ENCODE measurements at regions not wholly inside any gene's neighbourhood (a gene's known extent, or its start where the extent isn't known, plus 50 kb on each side); places are given as distances from the start of the nearest gene placed in this dataset.
A peak's percentile ranks its signal among the peaks of the same experiment; 100 is the strongest.
"Not testable (repeated sequence)": the region's sequence is repeated elsewhere in the genome, so short reads cannot be mapped to it uniquely, and the experiment has no call there.

- no peaks in the 10 kb centered on the region for H3K36me3 ChIP-seq (ENCODE audit: control insufficient read depth, insufficient read depth, low read length)
- no peak for DNase-seq
- H3K4me3 ChIP-seq (ENCODE audit: low read length): peak overlapping the region; percentile 30
- no peak overlapping the region for H3K27ac ChIP-seq (ENCODE audit: low read depth, low read length)
- H3K4me1 Mint-ChIP-seq: no peaks in the 10 kb centered on the region
- no peak overlapping the region for H3K4me3 Mint-ChIP-seq
- H3K4me1 ChIP-seq (ENCODE audit: control insufficient read depth, insufficient read depth, low read length): no peaks in the 10 kb centered on the region
- no CpG with 5 or more reads among the region's 1 CpG for WGBS, 2 experiments (ENCODE audit: insufficient coverage in 1 of 2, insufficient read length in 1 of 2)
- no peak overlapping the region for H3K27ac Mint-ChIP-seq
- peaks cover 53% of the 10 kb centered on the region for H3K9me3 Mint-ChIP-seq
- H3K27me3 Mint-ChIP-seq (ENCODE audit: insufficient read depth): no peaks in the 10 kb centered on the region
- H3K9me3 ChIP-seq (ENCODE audit: control insufficient read depth, low read length): peaks cover 48% of the 10 kb centered on the region
- H3K36me3 Mint-ChIP-seq (ENCODE audit: low read depth): peaks cover 8% of the 10 kb centered on the region
- H3K27me3 ChIP-seq (ENCODE audit: control insufficient read depth, insufficient read depth, low read length, poor library complexity, severe bottlenecking): no peaks in the 10 kb centered on the region
- H3K9ac ChIP-seq (ENCODE audit: extremely low read depth, low read length, poor library complexity, severe bottlenecking): no peak overlapping the region
- no peak for TF ChIP-seq CTCF (conservative IDR thresholded peaks at IDR 0.05)
These were observed 71.1 kb upstream of the RAP1B start for GRCh38 chr12:68539615-68539952.

- H3K27me3 Mint-ChIP-seq (ENCODE audit: insufficient read depth); H3K27me3 ChIP-seq (ENCODE audit: control insufficient read depth, insufficient read depth, low read length, poor library complexity, severe bottlenecking); H3K4me1 Mint-ChIP-seq; H3K27ac Mint-ChIP-seq; DNase-seq; H3K36me3 ChIP-seq (ENCODE audit: control insufficient read depth, insufficient read depth, low read length); H3K27ac ChIP-seq (ENCODE audit: low read depth, low read length); H3K36me3 Mint-ChIP-seq (ENCODE audit: low read depth); H3K4me3 Mint-ChIP-seq; H3K4me1 ChIP-seq (ENCODE audit: control insufficient read depth, insufficient read depth, low read length); H3K9ac ChIP-seq (ENCODE audit: extremely low read depth, low read length, poor library complexity, severe bottlenecking): not testable (repeated sequence)
- WGBS, 2 experiments (ENCODE audit: insufficient coverage in 1 of 2, insufficient read length in 1 of 2): 88 to 95% methylated on average over 4 to 5 of the region's 5 CpGs
- H3K4me3 ChIP-seq (ENCODE audit: low read length): peak overlapping the region; percentile 30
- peaks cover 50% of the 10 kb centered on the region for H3K9me3 ChIP-seq (ENCODE audit: control insufficient read depth, low read length)
- peaks cover 64% of the 10 kb centered on the region for H3K9me3 Mint-ChIP-seq
These were observed 69.9 kb upstream of the RAP1B start for GRCh38 chr12:68540768-68541167.

- not testable (repeated sequence) for DNase-seq; H3K36me3 Mint-ChIP-seq (ENCODE audit: low read depth)
- H3K9me3 Mint-ChIP-seq: peaks cover 62% of the 10 kb centered on the region
These were observed 63.4 kb upstream of the RAP1B start for GRCh38 chr12:68547318-68547717.

GRCh38 chr12:68552605-68553195 lies 58.0 kb upstream of the RAP1B start:
- 85 to 100% methylated on average over 1 to 2 of the region's 2 CpGs for WGBS, 2 experiments (ENCODE audit: insufficient coverage in 1 of 2, insufficient read length in 1 of 2)
- H3K4me1 Mint-ChIP-seq; H3K27me3 ChIP-seq (ENCODE audit: control insufficient read depth, insufficient read depth, low read length, poor library complexity, severe bottlenecking); H3K9me3 ChIP-seq (ENCODE audit: control insufficient read depth, low read length); H3K36me3 Mint-ChIP-seq (ENCODE audit: low read depth); H3K4me3 ChIP-seq (ENCODE audit: low read length); DNase-seq; H3K27ac ChIP-seq (ENCODE audit: low read depth, low read length); H3K4me3 Mint-ChIP-seq; H3K36me3 ChIP-seq (ENCODE audit: control insufficient read depth, insufficient read depth, low read length); H3K4me1 ChIP-seq (ENCODE audit: control insufficient read depth, insufficient read depth, low read length); H3K9ac ChIP-seq (ENCODE audit: extremely low read depth, low read length, poor library complexity, severe bottlenecking); H3K27ac Mint-ChIP-seq; H3K27me3 Mint-ChIP-seq (ENCODE audit: insufficient read depth): not testable (repeated sequence)
- H3K9me3 Mint-ChIP-seq: peaks cover 14% of the 10 kb centered on the region

More at GRCh38 chr12:68547318-68547717, 63.4 kb upstream of the RAP1B start:
- H3K27me3 ChIP-seq (ENCODE audit: control insufficient read depth, insufficient read depth, low read length, poor library complexity, severe bottlenecking); H3K27ac ChIP-seq (ENCODE audit: low read depth, low read length); H3K4me1 Mint-ChIP-seq; H3K4me3 ChIP-seq (ENCODE audit: low read length); H3K4me1 ChIP-seq (ENCODE audit: control insufficient read depth, insufficient read depth, low read length); H3K4me3 Mint-ChIP-seq; H3K27ac Mint-ChIP-seq; H3K9ac ChIP-seq (ENCODE audit: extremely low read depth, low read length, poor library complexity, severe bottlenecking); H3K36me3 ChIP-seq (ENCODE audit: control insufficient read depth, insufficient read depth, low read length); H3K27me3 Mint-ChIP-seq (ENCODE audit: insufficient read depth): not testable (repeated sequence)
- peaks cover 30% of the 10 kb centered on the region for H3K9me3 ChIP-seq (ENCODE audit: control insufficient read depth, low read length)
- 94 to 100% methylated on average over 2 to 3 of the region's 3 CpGs for WGBS, 2 experiments (ENCODE audit: insufficient coverage in 1 of 2, insufficient read length in 1 of 2)
